ENCODE measurements at regions not wholly inside any gene's neighbourhood (a gene's known extent, or its start where the extent isn't known, plus 50 kb on each side); places are given as distances from the start of the nearest gene placed in this dataset.
"Not testable (repeated sequence)": the region's sequence is repeated elsewhere in the genome, so short reads cannot be mapped to it uniquely, and the experiment has no call there.

GRCh38 chr4:159592898-159593556 is 490.1 kb downstream of the RAPGEF2 start:
- no peak overlapping the region for H2AFZ ChIP-seq (ENCODE audit: low read length)
- H3K36me3 ChIP-seq (ENCODE audit: insufficient read depth, low read length), result no peaks in the 10 kb centered on the region
- no peaks in the 10 kb centered on the region for H4K20me1 ChIP-seq (ENCODE audit: insufficient read depth, low read length)
- no peaks in the 10 kb centered on the region for H3K79me2 ChIP-seq (ENCODE audit: insufficient read depth, low read length)
- H3K4me1 ChIP-seq (ENCODE audit: insufficient read depth, low read length), result no peaks in the 10 kb centered on the region
- no peaks in the 10 kb centered on the region for H3K9me3 ChIP-seq (ENCODE audit: low read depth, low read length)
- no peak overlapping the region for H3K27ac ChIP-seq (ENCODE audit: low read depth, low read length)
- TF ChIP-seq CTCF (IDR thresholded peaks at IDR 0.05; ENCODE audit: extremely low read depth, low read depth, low read length), result no peak
- no peak overlapping the region for H3K4me3 ChIP-seq (ENCODE audit: insufficient read depth, low read length)
- no peak overlapping the region for H3K4me2 ChIP-seq (ENCODE audit: insufficient read depth, low read length)
- no peak for DNase-seq (ENCODE audit: insufficient read length, low spot score, missing footprints)
- no peaks in the 10 kb centered on the region for H3K27me3 ChIP-seq (ENCODE audit: insufficient read depth, low read length)

GRCh38 chr4:159593681-159594080 is 490.8 kb downstream of the RAPGEF2 start:
- no peak for TF ChIP-seq CTCF (IDR thresholded peaks at IDR 0.05; ENCODE audit: extremely low read depth, low read depth, low read length)
- no peak for DNase-seq (ENCODE audit: insufficient read length, low spot score, missing footprints)
- H3K27me3 ChIP-seq (ENCODE audit: insufficient read depth, low read length), result no peaks in the 10 kb centered on the region
- no peaks in the 10 kb centered on the region for H3K9me3 ChIP-seq (ENCODE audit: low read depth, low read length)
- no peak overlapping the region for H3K27ac ChIP-seq (ENCODE audit: low read depth, low read length)
- H2AFZ ChIP-seq (ENCODE audit: low read length), result no peak overlapping the region
- no peaks in the 10 kb centered on the region for H3K4me1 ChIP-seq (ENCODE audit: insufficient read depth, low read length)
- H4K20me1 ChIP-seq (ENCODE audit: insufficient read depth, low read length), result no peaks in the 10 kb centered on the region
- H3K36me3 ChIP-seq (ENCODE audit: insufficient read depth, low read length), result no peaks in the 10 kb centered on the region
- H3K4me3 ChIP-seq (ENCODE audit: insufficient read depth, low read length), result no peak overlapping the region
- H3K79me2 ChIP-seq (ENCODE audit: insufficient read depth, low read length), result no peaks in the 10 kb centered on the region
- no peak overlapping the region for H3K4me2 ChIP-seq (ENCODE audit: insufficient read depth, low read length)

GRCh38 chr4:159594576-159594975 is 491.7 kb downstream of the RAPGEF2 start:
- no peak overlapping the region for H3K27ac ChIP-seq (ENCODE audit: low read depth, low read length)
- H3K4me3 ChIP-seq (ENCODE audit: insufficient read depth, low read length), result no peak overlapping the region
- no peak for TF ChIP-seq CTCF (IDR thresholded peaks at IDR 0.05; ENCODE audit: extremely low read depth, low read depth, low read length)
- no peaks in the 10 kb centered on the region for H3K27me3 ChIP-seq (ENCODE audit: insufficient read depth, low read length)
- no peaks in the 10 kb centered on the region for H3K4me1 ChIP-seq (ENCODE audit: insufficient read depth, low read length)
- H3K36me3 ChIP-seq (ENCODE audit: insufficient read depth, low read length), result no peaks in the 10 kb centered on the region
- no peaks in the 10 kb centered on the region for H3K9me3 ChIP-seq (ENCODE audit: low read depth, low read length)
- no peak overlapping the region for H3K4me2 ChIP-seq (ENCODE audit: insufficient read depth, low read length)
- H4K20me1 ChIP-seq (ENCODE audit: insufficient read depth, low read length), result no peaks in the 10 kb centered on the region
- no peak overlapping the region for H2AFZ ChIP-seq (ENCODE audit: low read length)
- H3K79me2 ChIP-seq (ENCODE audit: insufficient read depth, low read length), result no peaks in the 10 kb centered on the region
- no peak for DNase-seq (ENCODE audit: insufficient read length, low spot score, missing footprints)

- not testable (repeated sequence) for H3K9me3 ChIP-seq (ENCODE audit: low read depth, low read length); H3K4me1 ChIP-seq (ENCODE audit: insufficient read depth, low read length); H3K27ac ChIP-seq (ENCODE audit: low read depth, low read length); H3K4me3 ChIP-seq (ENCODE audit: insufficient read depth, low read length); DNase-seq (ENCODE audit: insufficient read length, low spot score, missing footprints); H2AFZ ChIP-seq (ENCODE audit: low read length); H3K27me3 ChIP-seq (ENCODE audit: insufficient read depth, low read length); H3K4me2 ChIP-seq (ENCODE audit: insufficient read depth, low read length); H3K36me3 ChIP-seq (ENCODE audit: insufficient read depth, low read length); H4K20me1 ChIP-seq (ENCODE audit: insufficient read depth, low read length); H3K79me2 ChIP-seq (ENCODE audit: insufficient read depth, low read length)
These were observed 492.2 kb downstream of the RAPGEF2 start for GRCh38 chr4:159595101-159595500.
